GM19463 (cell line): ENCODE measurements at regions not wholly inside any gene's neighbourhood (a gene's known extent, or its start where the extent isn't known, plus 50 kb on each side); places are given as distances from the start of the nearest gene placed in this dataset.

Experiments used
- ATAC-seq: cut with Tn5 transposase; IDR thresholded peaks from one replicate; pipeline ENCODE4 v1.9.1; 2021; ENCODE audit warnings: mild to moderate bottlenecking, moderate library complexity; ENCODE audit not compliant: unreplicated experiment

DNA sequence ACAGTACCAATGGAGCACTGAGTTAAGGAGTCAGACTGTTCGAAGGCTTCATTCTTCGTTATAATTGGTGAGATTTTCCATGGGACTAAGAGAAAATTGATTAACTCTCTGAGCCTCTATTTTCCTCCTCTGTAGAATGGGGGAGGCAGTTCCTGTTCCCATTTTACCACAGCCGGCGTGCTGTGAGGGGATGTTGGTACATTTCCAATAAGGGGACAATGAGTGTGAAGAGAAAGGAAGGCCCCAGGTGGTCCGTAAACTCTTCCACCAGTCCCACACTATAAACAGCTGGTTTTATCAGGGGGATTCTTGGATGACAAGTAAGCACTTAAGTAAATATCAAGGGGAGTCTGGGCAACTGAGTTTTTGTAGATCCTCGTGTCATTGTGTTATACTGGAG lies 109.9 kb downstream of the DAD1 start:
- no peak for ATAC-seq

DNA sequence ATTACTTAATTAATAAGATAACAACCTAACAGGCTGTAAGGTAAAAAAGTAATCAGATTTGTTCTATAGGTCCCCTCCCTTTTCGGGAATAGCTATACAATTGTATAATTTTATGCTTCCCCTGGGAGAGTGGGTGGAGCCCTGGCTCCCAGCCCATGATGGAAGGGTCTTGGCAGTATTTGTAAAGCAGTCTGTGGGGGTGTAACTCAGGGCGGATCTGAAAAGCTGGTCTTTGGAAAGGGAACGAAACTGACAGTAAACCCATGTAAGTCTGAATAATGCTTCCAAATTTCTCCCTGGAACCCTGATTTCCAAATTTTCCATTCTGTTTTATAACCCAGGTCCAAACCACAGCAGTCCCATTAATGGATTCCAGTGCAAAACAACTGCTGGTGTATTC lies 110.4 kb downstream of the DAD1 start:
- no peak for ATAC-seq

DNA sequence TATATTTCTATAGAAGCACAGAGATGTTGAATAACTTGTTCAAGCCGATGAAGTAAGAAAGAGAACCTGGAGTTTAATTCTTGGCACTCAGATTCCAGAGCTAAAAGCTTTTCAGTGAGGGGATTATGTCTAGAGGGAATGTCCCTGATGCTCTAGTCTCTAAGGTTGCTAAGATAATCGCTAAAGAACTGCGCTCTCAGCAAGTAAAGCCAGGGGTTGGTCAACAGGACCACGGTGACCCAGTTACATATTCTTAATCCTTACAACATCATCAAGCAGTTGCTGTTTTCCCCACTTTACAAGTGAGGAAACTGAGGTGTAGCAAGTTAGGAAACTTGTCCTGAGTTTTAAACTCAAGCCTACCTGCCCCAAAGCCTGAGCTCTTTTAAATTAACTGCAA lies 110.8 kb downstream of the DAD1 start:
- ATAC-seq: no peak

DNA sequence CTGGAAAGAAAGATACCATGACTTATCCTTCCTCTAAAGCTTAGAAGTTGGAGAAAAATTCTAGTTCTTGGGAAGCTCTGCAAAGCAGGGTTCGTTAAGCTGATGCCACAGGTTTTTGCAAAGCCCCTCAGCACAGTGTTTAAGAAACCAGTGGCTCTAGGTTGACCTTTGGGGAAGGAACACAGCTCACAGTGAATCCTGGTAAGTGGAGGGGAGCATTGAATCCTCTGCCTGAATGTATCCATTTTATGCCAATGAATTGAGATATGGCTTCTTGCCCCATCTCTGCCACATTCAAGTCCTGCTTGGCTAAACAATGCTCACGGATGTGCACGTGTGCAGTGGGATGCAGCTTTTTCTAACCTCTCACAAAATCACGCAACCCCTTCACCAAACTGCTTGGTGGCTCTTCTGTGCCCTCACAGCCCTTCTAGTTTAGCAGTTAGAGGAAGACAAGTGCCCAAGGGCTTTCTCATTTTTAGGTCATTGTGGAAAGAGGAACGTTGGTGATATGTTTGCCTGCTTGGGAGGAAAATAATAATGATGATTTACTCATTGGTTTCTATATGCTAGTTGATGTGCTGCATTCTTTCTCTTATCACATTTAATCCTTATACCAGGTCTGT lies 111.3 kb downstream of the DAD1 start:
- no peak for ATAC-seq

DNA sequence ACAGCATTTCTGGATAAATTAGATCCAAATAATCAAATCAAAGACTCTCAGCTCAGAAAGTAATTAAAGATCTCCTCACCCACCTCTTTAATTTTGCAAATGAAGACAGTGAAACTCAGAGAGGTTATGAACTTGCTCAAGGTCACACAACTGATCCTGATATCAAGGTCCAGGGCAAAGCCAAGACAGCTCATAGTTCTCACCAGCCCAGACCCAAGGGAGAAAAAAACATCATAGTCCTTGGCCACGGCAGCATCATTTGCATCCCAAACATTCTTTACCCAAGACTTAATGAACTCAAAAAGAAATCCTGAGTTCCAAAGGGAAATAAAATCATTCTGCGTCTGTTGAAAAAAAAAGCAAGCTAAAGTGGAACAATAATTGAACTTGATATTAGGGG lies 112.1 kb downstream of the DAD1 start:
- no peak for ATAC-seq

DNA sequence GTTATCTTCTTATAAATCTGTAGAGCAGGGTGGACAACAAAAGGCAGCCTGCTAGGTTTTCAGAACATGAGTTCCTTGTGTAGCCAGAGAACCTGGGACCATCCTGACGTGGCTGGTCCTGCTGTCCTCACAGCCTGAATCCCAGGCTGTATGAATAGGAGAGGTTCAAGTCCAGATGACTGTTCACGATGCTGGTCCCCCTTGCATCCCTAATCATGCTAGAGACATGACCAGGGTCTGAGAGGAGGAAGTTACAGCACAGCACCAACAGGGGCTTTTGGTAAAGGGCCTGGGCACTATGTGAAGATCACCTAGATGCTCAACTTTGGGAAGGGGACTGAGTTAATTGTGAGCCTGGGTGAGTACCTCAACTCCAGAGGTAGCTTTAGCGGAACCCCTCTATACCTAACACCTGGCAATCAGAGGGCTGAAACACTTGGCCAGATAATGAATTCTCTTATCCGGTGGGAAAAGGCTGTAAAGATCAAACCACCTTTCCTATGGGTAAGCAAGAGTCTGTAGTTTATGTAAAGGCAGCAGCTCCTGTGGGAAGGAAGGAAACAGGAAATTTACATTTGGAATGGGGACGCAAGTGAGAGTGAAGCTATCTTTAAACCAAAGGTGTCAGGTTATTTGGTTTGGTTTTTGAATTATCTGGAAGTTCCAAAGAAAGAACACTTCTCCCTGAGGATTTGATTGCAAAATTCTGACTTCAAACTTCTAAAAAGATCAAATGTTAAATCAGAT lies 112.8 kb downstream of the DAD1 start:
- ATAC-seq: no peak

DNA sequence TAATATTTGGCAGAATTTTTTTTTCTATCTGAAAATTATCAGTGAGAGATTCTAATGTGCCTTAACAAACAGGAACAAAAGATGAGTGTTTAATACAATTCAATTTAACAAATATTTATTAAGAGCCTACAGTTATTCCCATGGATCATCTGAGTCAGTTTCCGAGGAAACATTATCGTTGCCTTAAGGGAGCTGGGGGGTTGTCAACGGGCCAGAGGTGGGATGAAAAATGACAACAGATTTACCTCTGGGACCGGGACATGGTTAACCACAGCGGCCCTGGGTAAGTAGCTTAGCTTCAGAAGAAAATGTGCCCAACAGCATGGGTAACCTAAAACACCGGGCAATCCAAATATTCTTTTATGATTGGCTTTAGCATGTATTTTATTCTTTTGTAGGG lies 113.6 kb downstream of the DAD1 start:
- ATAC-seq: no peak

DNA sequence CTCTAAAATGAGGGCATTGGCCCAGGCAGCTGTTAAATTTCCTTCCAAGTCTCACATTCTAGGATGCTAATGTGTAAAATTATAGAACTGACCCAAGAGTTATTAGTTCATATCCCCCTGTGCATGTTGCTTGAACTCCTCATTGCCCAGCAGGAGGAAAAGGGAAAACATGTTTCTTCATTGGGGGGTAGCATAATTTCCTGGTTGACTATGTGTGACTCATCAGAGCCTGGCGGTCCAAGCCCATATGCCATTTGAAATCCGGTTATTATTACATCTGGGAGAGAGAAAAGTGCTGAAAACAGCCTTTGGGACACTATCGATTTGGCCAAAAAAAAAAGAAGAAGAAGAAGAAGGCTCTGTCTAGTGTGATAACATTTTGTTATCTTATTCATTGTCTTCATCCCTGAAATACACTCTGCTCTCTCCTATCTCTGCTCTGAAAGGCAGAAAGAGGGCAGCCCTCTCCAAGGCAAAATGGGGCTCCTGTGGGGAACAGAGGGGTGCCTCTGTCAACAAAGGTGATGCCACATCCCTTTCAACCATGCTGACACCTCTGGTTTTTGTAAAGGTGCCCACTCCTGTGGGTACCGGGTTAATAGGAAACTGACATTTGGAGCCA lies 114.2 kb downstream of the DAD1 start:
- no peak for ATAC-seq

DNA sequence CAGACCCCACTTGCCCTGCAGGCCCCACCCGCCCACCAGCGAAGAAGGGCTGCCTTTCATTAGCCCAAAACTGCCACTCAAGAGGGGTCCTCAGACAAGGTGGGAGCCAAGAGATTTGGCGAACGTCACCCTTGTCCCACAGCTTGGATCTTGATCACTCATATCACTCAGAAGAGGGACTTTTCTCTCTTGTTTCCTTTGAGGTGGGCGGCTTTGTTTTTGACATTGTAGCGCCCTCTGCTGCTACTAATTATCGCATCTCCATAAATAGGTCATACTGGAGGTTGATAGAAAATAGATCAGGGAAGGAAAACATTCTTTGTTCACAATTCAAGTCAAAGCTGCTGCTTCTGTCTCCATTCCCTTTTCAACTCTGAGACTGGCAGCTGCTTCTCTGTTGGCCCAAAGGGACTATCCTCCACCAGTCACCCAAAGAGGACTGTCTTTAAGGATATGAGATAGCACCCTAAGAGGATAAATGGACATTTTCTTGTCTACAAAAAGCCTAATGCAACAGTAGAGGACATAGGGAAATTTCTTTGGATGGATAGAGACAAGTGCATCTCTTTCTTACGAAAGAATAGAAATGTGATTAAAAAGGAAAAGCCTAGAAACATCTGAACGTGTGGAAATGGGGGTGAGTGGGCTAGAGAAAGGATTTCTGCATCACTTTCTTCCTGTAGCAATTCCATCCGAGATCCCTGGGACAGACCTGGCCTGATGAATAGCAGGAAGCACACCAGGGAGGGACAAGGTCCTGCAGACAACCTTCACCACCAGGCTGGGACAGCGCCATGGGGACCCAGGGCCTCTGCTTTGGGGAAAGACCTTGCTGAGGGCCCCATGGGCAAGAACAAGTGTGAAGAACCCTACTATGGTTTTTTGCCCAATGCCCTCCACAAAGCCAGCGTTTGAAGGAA lies 115.8 kb downstream of the DAD1 start:
- peak; percentile 53 for ATAC-seq

DNA sequence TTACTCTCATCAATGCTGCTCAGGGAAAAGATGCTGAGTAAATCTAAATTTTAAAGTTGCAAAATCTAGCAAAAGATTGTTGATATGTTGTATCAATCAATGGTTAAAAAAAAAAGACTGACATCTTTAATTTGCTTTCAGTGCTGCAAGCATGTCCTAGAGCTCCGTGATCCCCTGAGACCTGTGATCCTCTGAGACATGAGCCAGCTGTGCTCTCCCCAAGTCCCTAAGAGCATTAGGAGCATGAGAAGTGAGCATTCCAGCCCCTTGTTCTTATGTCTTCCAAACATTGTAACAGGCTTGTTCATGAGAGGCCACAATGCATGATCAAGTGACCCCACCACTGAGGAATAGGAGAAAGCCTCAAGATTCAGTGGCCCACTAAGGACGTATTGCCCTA lies 116.6 kb downstream of the DAD1 start:
- no peak for ATAC-seq

DNA sequence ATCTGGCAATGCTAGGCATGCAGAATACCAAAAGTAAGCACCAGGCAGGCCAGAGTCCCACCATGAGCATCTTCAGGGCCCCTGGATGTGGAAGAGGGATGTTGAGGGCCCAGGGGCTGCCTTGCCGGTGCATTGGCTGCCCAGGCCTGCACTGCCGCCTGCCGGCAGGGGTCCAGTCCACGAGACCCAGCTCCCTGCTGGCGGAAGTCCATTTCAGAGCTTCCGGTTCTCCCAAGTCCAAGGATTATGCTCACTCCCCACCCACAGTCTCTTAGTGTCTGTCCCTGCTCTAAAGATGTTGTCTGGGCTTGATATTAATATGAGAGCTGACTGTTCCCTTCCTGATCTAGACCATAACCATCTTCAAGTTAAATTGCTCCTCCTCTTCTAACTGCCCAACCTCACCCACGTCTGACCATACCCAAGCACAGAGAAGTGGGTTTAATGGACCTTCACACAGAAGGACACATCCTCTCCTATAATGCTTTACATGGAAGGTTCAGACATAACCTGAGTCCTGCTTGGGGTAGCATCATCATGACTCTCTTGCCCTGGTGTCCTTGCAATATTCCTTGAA lies 117.4 kb downstream of the DAD1 start:
- ATAC-seq: no peak

DNA sequence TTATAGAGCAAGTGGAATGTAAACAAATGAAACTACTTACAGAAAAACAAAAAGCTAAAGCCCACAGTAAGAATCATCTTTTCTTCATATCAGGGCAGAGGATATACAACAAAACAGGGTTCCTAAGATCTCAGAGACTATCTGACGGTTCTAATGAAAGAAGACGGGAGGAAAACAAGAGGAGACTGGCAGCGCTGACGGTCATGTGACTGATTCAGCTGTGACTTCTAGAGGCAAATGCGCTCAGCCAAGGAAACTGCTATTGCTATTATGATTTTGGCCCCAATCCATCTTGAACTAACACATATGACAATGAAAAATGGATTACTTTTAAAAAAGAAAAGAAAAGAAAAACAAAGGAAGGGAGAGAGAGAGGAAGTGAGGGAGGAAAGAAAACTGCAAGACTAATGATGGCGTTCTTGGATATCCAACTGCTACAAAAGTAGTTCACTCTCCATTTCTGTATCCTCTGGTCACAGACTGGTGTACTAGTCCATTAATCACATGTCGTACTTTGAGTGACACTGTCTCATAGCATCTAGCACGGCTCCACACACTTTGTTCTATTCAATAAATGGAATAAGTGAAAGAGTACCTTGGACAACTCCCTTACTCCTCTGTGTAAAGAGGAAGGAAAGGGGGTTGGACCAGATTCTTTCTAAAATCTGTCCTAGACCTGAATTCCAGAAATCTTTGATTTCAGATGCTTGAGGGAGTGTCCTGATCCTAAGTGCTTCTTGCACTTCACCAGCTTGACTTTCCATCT lies 119.3 kb downstream of the DAD1 start:
- ATAC-seq: no peak

DNA sequence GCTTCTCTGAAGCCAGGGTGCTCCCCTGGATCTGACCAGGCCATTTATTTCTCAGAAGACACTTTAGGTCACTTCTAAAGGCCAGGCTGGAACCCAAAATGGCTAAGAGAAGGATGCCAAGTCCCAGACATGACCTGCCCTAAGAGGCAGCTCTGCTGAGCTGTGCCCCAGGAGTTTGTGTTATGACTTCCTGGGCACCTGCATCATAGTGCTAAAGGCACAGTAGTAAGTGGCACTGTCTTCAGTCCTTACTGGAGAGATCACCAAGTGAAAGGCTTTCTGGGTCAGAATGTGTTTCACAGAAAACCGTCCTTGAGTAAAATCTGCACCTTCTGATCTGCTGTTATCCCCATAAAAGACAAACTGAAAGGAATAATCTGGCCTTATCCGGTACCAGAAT lies 120.2 kb downstream of the DAD1 start:
- no peak for ATAC-seq

DNA sequence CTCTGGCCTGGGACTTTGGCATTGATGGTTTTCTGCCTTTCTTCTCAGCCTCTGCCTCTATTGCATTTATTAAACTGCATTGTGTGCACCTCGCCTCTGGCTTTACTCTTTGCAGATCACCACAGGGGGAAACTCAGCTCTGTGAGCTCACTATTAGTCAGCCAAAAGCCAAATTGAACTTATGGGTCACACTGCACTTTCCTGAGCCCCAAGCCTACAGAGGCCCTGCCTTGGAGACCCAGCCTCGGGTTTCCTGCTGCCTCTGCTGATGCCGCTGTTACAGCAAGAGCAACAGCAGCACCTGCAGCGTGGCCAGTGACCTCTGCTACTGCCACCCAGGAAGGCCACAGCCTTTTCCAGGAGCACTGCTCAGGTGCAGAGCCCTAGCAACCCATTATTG lies 122.5 kb downstream of the DAD1 start:
- peak; percentile 61 for ATAC-seq

DNA sequence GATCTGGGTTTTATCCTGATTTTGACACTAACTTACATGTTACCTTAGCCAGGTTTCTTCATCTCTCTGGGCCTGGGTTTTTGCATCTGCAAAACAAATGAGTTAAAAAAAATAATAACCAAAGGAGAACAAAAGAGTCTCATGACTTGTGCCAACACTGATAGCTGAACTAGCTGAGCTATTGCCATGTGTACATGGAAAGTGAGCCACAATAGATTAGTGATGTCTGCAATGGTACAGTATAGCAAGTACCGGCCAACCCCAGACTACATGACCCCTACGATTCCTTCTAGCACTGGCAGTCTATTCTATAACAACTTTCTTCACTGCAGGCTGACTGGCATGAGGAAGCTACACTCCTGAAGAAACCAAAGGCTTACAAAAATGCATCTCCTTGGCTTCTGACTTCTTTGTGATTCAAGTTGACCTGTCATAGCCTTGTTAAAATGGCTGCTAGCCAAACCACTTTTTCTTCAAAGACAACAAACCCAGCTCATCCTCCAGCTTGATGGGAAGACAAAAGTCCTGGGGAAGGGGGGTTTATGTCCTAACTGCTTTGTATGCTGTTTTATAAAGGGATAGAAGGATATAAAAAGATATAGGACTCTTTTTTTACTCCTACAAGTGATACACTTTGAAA lies 123.7 kb downstream of the DAD1 start:
- ATAC-seq: no peak

DNA sequence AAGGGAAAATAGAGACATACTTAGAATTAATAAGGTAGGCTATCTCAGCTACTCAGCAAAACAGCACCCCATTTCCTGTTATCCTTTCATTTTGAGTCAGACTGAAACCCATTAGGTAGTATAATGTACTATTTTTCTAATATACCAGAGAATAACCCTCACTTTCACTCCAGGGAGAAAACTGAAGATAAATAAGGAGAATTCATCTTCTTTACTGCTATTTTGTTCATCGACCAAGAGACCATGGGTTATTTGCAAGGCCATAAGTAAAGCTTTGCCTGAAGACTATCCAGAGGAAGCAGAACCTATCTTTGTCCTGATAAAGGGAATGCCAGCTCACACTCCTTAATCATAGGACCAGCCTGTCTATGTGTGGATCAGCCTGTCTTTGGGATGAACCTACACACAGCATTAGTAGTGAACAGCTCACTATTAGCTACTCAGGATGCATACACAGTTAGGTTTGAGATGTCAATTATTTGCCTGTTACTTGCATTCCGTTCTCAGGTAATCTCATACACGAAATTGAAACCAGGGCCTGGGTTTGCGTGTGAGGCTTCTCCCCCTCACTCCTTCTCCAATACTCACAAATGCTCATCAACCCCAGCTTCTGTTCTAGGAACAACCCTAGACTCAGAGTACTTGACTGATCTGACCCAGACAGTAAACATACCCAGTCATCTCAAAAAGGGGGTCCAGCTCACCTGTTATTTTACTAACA lies 124.4 kb downstream of the DAD1 start:
- ATAC-seq: peak; percentile 56

DNA sequence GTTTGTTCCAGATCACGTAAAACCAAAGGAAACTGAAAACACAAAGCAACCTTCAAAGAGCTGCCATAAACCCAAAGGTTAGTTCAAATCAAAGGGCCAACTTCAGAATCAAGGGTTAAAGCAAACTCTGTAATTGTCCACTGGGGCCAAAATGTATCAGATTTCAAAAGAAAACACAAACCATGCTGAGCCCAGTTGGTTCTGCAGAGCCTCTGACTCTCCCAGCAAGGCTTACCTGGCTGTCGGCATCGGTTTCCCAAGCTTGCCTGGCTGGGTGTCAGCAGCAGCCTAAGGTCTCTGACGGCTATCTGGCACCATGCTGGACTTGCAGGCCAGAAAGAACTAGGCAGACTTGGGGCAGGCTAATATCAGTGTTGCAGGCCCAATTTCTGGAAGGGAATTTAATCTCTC lies 125.3 kb downstream of the DAD1 start:
- ATAC-seq: no peak

DNA sequence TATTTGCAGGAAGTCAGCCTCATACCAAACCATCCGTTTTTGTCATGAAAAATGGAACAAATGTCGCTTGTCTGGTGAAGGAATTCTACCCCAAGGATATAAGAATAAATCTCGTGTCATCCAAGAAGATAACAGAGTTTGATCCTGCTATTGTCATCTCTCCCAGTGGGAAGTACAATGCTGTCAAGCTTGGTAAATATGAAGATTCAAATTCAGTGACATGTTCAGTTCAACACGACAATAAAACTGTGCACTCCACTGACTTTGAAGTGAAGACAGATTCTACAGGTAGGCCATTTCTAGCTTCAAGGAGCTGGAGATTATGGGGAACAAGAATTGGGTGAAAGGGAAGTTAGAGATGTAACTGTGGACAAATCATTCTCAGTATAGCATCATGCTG lies 126.1 kb downstream of the DAD1 start:
- ATAC-seq: no peak
